Neuronal stem cell (in vitro differentiated cells): ENCODE measurements at regions not wholly inside any gene's neighbourhood (a gene's known extent, or its start where the extent isn't known, plus 50 kb on each side); places are given as distances from the start of the nearest gene placed in this dataset.

Experiments used
- DNase-seq: peaks from one replicate; pipeline ENCODE4 v3.0.0-alpha.2; 2013; ENCODE audit warnings: low spot score
- H2AFZ ChIP-seq: one replicate; pipeline ENCODE4 v1.6.1; 2013; ENCODE audit warnings: mild to moderate bottlenecking, low read length, inconsistent platforms
- H2AK5ac ChIP-seq: 2 replicates; pipeline ENCODE4 v1.6.1; 2013; ENCODE audit warnings: low read depth, mild to moderate bottlenecking, inconsistent platforms, low read length, moderate library complexity, mixed read lengths
- H2BK120ac ChIP-seq: 2 replicates; pipeline ENCODE4 v1.6.1; 2013; ENCODE audit warnings: low read depth, mild to moderate bottlenecking, inconsistent platforms, low read length, moderate library complexity, mixed read lengths
- H2BK12ac ChIP-seq: one replicate; pipeline ENCODE4 v1.6.1; 2013; ENCODE audit warnings: low read length, inconsistent platforms
- H2BK15ac ChIP-seq: 2 replicates; pipeline ENCODE4 v1.6.1; 2013; ENCODE audit warnings: mild to moderate bottlenecking, low read length, inconsistent platforms, mixed read lengths
- H2BK5ac ChIP-seq: one replicate; pipeline ENCODE4 v1.6.1; 2013; ENCODE audit warnings: inconsistent platforms, mild to moderate bottlenecking, low read length, moderate library complexity
- H3K14ac ChIP-seq: one replicate; pipeline ENCODE4 v1.6.1; 2013; ENCODE audit warnings: low read length, inconsistent platforms
- H3K18ac ChIP-seq: 2 replicates; pipeline ENCODE4 v1.6.1; 2013; ENCODE audit warnings: low read length, inconsistent platforms
- H3K23ac ChIP-seq: 2 replicates; pipeline ENCODE4 v1.6.1; 2013; ENCODE audit warnings: low read depth, mild to moderate bottlenecking, mixed read lengths, low read length, inconsistent platforms; ENCODE audit not compliant: poor library complexity
- H3K27ac ChIP-seq: replicated peaks from 3 replicates; pipeline ENCODE4 v1.5.1; 2013; ENCODE audit warnings: low read length, inconsistent platforms
- H3K27me3 ChIP-seq, 3 experiments: 2 replicates each; pipeline ENCODE4 v1.6.1; 2013; ENCODE audit warnings: low read length in 3 of 3, mild to moderate bottlenecking in 2 of 3, inconsistent platforms in 1 of 3, low read depth in 1 of 3, mixed read lengths in 1 of 3, moderate library complexity in 1 of 3; ENCODE audit not compliant: control insufficient read depth in 3 of 3, insufficient read depth in 3 of 3
- H3K36me3 ChIP-seq, 2 donors: replicated peaks in 1 of 2; 2 replicates each; pipeline ENCODE4 v1.6.1; 2013; ENCODE audit warnings: low read length in 2 of 2; ENCODE audit not compliant: control insufficient read depth in 2 of 2, insufficient read depth in 2 of 2
- H3K4ac ChIP-seq: 2 replicates; pipeline ENCODE4 v1.6.1; 2013; ENCODE audit warnings: inconsistent platforms, mild to moderate bottlenecking, low read length, moderate library complexity
- H3K4me1 ChIP-seq, 2 donors: 1 replicate in 1 of 2; 2 replicates in 1 of 2; pipeline ENCODE4 v1.6.1; 2013; ENCODE audit warnings: low read length in 2 of 2, low read depth in 1 of 2; ENCODE audit not compliant: control insufficient read depth in 2 of 2, insufficient read depth in 1 of 2
- H3K4me2 ChIP-seq: one replicate; pipeline ENCODE4 v1.6.1; 2013; ENCODE audit warnings: mild to moderate bottlenecking, low read length, inconsistent platforms; ENCODE audit not compliant: insufficient read depth, poor library complexity, severe bottlenecking
- H3K4me3 ChIP-seq, 2 donors: 2 replicates each; pipeline ENCODE4 v1.5.1; 2013; ENCODE audit warnings: low read length in 2 of 2, mild to moderate bottlenecking in 2 of 2, inconsistent platforms in 1 of 2, moderate library complexity in 1 of 2
- H3K79me1 ChIP-seq: one replicate; pipeline ENCODE4 v1.6.1; 2013; ENCODE audit warnings: low read depth, mild to moderate bottlenecking, inconsistent platforms, low read length, moderate library complexity
- H3K9ac ChIP-seq: one replicate; pipeline ENCODE4 v1.6.1; 2013; ENCODE audit warnings: mild to moderate bottlenecking, low read depth, low read length, inconsistent platforms; ENCODE audit not compliant: poor library complexity
- H3K9me3 ChIP-seq, 2 donors: replicated peaks in 1 of 2; 2 replicates each; pipeline versions ENCODE3 to v1.6.1; 2013; ENCODE audit warnings: low read length in 2 of 2, mild to moderate bottlenecking in 2 of 2, inconsistent platforms in 1 of 2, low read depth in 1 of 2, mixed read lengths in 1 of 2, moderate library complexity in 1 of 2; ENCODE audit not compliant: control insufficient read depth in 2 of 2, insufficient read depth in 1 of 2
- H4K8ac ChIP-seq: one replicate; pipeline ENCODE4 v1.6.1; 2013; ENCODE audit warnings: low read depth, mild to moderate bottlenecking, inconsistent platforms, low read length, moderate library complexity
- H4K91ac ChIP-seq: one replicate; pipeline ENCODE4 v1.6.1; 2013; ENCODE audit warnings: low read length, low read depth, mild to moderate bottlenecking, inconsistent platforms; ENCODE audit not compliant: poor library complexity
- WGBS, 2 donors: extraction: QIAGEN DNeasy Blood & Tissue Kit; methylation state at CpG; one replicate each; pipeline ENCODE4 v1.1.7; 2013; ENCODE audit warnings: missing lambda C conversion rate in 2 of 2, mixed read lengths in 1 of 2; ENCODE audit not compliant: insufficient read length in 2 of 2, insufficient replicate concordance in 1 of 2; ENCODE audit errors: extremely low coverage in 2 of 2; 5-methylcytosine and 5-hydroxymethylcytosine counted together

DNA sequence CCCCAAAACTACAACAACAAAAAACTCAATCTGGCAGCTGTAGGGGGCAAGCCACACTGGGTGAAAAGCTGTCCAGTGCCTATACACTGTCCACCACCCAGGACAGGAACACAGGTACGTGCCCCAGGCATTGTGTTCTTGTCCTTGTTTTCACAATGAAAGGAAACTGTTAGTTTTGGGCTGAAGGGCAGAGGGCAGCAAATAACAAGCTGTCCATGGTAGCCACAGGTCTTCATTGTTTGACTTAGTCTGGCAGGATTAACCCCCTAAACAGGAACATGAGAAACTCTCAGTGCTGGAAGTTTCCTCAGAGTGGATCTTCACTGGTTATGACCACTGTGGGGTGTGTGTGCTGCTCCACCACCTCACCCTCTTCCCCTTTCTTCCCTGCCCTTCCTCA is 224.6 kb upstream of the N4BP1 start:
- Histone ChIP-seq H3K36me3 (no peaks in the 10 kb centered on the region), H3K4me1 (peaks cover 0 to 2% of the 10 kb centered on the region in 2 donors), H3K27me3 (no peaks in the 10 kb centered on the region), H3K4me3 (no peak overlapping the region), H3K27ac (no peak overlapping the region), H2BK5ac (no peak overlapping the region), H3K4ac (no peak overlapping the region), H3K18ac (no peak overlapping the region), H3K23ac (no peak overlapping the region), H4K91ac (no peak overlapping the region), H2AFZ (no peak overlapping the region), H4K8ac (no peak overlapping the region), H3K79me1 (no peaks in the 10 kb centered on the region), H2BK120ac (no peak overlapping the region), H3K4me2 (no peak overlapping the region), H2BK15ac (no peak overlapping the region), H2AK5ac (no peak overlapping the region), H2BK12ac (no peak overlapping the region), H3K9ac (no peak overlapping the region), H3K14ac (no peak overlapping the region), H3K9me3 (no peaks in the 10 kb centered on the region)
- WGBS, 2 donors = no CpG with 5 or more reads among the region's 1 CpG
- DNase-seq = no peak

GRCh38 chr16:48833461-48833860 is 223.5 kb upstream of the N4BP1 start:
- Histone ChIP-seq H3K18ac (no peak overlapping the region), H2BK5ac (no peak overlapping the region), H3K23ac (no peak overlapping the region), H4K8ac (no peak overlapping the region), H4K91ac (no peak overlapping the region), H3K4me3 (no peak overlapping the region), H3K27me3 (no peaks in the 10 kb centered on the region), H3K4me1 (peaks cover 0 to 2% of the 10 kb centered on the region in 2 donors), H3K79me1 (peaks cover 2% of the 10 kb centered on the region), H3K9me3 (no peaks in the 10 kb centered on the region), H2BK15ac (no peak overlapping the region), H3K36me3 (no peaks in the 10 kb centered on the region), H3K14ac (no peak overlapping the region), H3K4ac (no peak overlapping the region), H2AK5ac (no peak overlapping the region), H3K4me2 (no peak overlapping the region), H3K9ac (no peak overlapping the region), H3K27ac (no peak overlapping the region), H2BK12ac (no peak overlapping the region), H2BK120ac (no peak overlapping the region), H2AFZ (no peak overlapping the region)
- no CpG with 5 or more reads among the region's 2 CpGs for WGBS, 2 donors
- no peak for DNase-seq

DNA sequence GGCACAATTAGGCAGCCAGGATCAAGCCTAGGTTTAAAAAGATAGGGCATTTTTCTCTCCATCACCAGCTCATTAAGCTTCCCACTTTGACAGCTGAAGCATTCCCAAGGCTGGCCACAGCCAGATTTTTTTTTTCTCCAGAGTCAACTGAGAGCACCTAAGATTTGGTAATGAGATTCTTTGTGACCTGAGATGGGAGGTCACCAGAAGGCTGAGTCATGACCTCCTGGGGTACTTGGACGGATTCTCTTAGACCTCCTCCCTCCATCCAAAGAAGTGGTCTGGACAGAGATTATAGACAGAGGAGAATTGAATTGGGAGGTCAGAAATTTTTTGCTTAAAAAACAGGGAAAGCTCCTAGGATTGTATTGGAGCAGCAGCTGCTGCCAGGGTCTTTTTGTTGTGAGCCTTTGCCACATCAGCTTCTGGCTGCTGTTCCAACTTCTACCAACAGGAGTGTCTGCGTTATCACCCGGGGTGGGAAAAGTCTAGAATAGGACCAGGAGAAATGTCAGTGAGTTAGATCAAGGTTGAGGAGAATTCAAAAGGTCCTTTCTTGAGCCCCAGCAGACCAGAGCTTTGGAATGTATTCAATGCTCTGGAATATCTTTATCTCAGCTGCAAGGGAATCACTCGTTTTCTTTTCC is 221.2 kb upstream of the N4BP1 start:
- H3K23ac ChIP-seq = no peak overlapping the region
- no peak overlapping the region for H3K18ac ChIP-seq
- no peak overlapping the region for H3K4me3 ChIP-seq
- peaks cover 2% of the 10 kb centered on the region for H3K79me1 ChIP-seq
- no peak overlapping the region for H4K91ac ChIP-seq
- DNase-seq = no peak
- H2BK15ac ChIP-seq = no peak overlapping the region
- no peak overlapping the region for H3K14ac ChIP-seq
- WGBS, 2 donors = no CpG with 5 or more reads among the region's 4 CpGs
- H3K4me1 ChIP-seq = peaks cover 0 to 2% of the 10 kb centered on the region in 2 donors
- H2BK120ac ChIP-seq = no peak overlapping the region
- H3K9ac ChIP-seq = no peak overlapping the region
- no peak overlapping the region for H3K4me2 ChIP-seq
- no peak overlapping the region for H2BK5ac ChIP-seq
- H3K27me3 ChIP-seq = no peaks in the 10 kb centered on the region
- no peak overlapping the region for H2AK5ac ChIP-seq
- no peak overlapping the region for H2AFZ ChIP-seq
- H3K4ac ChIP-seq = no peak overlapping the region
- H2BK12ac ChIP-seq = no peak overlapping the region
- H3K9me3 ChIP-seq = no peaks in the 10 kb centered on the region
- H3K27ac ChIP-seq = no peak overlapping the region
- no peaks in the 10 kb centered on the region for H3K36me3 ChIP-seq
- H4K8ac ChIP-seq = no peak overlapping the region

DNA sequence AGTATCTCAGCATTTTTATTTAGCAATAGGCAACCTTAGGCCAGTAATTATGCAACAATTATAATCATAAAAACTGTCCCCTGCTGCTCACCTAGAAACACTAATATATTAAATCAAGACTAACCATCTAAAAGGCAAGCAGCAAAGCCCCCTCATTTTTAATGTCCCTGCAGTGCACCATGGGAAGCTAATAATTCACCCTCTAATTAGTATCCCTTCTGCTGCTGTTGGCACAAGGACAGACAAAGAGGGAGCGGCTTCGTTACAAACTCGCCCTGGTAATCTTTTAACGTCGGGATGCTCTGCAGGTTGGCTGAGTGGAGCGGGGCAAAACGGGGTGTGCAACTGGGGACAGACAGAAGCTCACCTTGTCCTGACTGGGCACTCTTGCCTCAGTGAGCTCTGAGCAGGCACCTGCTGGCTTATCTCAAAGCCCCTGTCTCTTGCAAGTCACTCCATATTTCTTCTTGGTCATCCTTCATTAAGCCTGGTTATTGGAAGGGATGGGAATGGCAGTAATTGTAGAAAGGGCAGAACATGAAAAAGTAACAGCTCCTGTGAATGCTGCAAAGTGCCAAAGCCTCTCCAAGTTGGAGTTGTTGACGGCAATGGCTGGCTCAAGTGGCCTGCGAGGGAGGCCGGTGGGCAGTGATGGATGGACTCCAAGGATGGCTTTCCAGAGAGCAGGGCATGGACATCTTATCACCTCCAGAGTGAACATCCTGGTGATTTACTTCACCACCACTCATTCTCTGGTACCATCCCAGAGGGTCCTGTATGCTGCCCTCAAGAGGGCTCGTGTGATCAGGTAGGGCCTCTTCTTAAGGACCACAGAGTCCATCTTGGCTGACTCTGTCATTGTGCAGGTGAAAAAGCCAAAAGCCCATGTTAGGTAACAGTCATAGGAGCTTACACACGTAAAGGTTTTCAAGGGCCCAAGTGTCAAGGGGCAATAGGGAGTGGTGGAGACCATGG is 219.6 kb upstream of the N4BP1 start:
- H3K9ac ChIP-seq = no peak overlapping the region
- no peak overlapping the region for H3K4me3 ChIP-seq
- no peak overlapping the region for H2BK12ac ChIP-seq
- no peak overlapping the region for H2AFZ ChIP-seq
- H2BK5ac ChIP-seq = no peak overlapping the region
- no peak overlapping the region for H2AK5ac ChIP-seq
- peaks cover 0 to 2% of the 10 kb centered on the region in 2 donors for H3K4me1 ChIP-seq
- no peak overlapping the region for H3K27ac ChIP-seq
- H3K4me2 ChIP-seq = no peak overlapping the region
- H3K79me1 ChIP-seq = peaks cover 2% of the 10 kb centered on the region
- H2BK120ac ChIP-seq = no peak overlapping the region
- no CpG with 5 or more reads among the region's 12 CpGs for WGBS, 2 donors
- no peaks in the 10 kb centered on the region for H3K9me3 ChIP-seq
- no peaks in the 10 kb centered on the region for H3K36me3 ChIP-seq
- no peak for DNase-seq
- H3K27me3 ChIP-seq = no peaks in the 10 kb centered on the region
- H4K91ac ChIP-seq = no peak overlapping the region
- no peak overlapping the region for H3K14ac ChIP-seq
- H2BK15ac ChIP-seq = no peak overlapping the region
- H3K18ac ChIP-seq = no peak overlapping the region
- H4K8ac ChIP-seq = no peak overlapping the region
- no peak overlapping the region for H3K23ac ChIP-seq
- no peak overlapping the region for H3K4ac ChIP-seq
